ENCODE measurements at regions not wholly inside any gene's neighbourhood (a gene's known extent, or its start where the extent isn't known, plus 50 kb on each side); places are given as distances from the start of the nearest gene placed in this dataset. TPM values are rescaled to one million over a fixed set of nuclear protein-coding genes. Genes with fewer than 3 reads are reported as not detected.
"Not testable (repeated sequence)": the region's sequence is repeated elsewhere in the genome, so short reads cannot be mapped to it uniquely, and the experiment has no call there.

- no peak for DNase-seq
Measured at GRCh38 chr4:118589471-118590055, 95.6 kb upstream of the METTL14 start.

GRCh38 chr4:118591339-118592046 lies 93.7 kb upstream of the METTL14 start:
- peak; percentile 92 for DNase-seq

DNA sequence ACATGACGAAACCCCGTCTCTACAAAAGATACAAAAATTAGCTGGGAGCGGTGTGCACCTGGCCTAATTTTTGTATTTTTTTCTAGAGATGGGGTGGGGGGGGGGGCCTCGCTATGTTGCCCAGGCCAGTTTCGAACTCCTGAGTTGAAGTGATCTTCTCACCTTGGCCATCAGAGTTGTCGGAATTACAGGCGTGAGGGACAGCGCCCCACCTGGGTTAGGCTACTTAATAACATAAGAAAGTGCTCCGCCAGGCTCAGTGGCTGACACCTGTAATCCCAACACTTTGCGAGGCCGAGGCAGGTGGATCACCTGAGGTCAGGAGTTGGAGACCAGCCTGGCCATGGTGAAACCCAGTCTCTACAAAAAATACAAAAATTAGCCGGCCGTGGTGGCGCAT lies 92.9 kb upstream of the METTL14 start:
- DNase-seq, result not testable (repeated sequence)

- DNase-seq, result not testable (repeated sequence)
Measured at GRCh38 chr4:118595883-118596282, 89.3 kb upstream of the METTL14 start.

DNA sequence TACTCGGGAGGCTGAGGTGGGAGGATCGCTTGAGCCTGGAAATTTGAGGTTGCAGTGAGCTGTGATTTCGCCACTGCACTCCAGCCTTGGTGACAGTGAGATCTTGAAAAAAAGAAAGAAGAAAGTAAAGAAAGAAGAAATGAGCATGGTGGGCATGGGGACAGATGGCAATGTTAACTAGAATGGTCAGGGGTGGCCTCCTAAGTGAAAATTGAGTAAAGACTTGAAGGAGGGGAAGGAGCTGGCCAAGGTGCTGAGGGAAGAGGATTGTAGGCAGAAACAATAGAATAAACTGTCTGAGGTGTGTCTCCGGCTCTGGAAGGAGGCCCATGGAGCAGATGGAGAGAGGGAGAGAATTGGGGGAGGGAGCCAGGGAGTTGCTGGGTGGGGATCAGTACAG lies 60.1 kb upstream of the METTL14 start:
- not testable (repeated sequence) for DNase-seq

- not testable (repeated sequence) for DNase-seq
Measured at GRCh38 chr4:118629697-118630096, 55.5 kb upstream of the METTL14 start.

- not testable (repeated sequence) for DNase-seq
Measured at GRCh38 chr4:118630897-118631296, 54.3 kb upstream of the METTL14 start.

DNA sequence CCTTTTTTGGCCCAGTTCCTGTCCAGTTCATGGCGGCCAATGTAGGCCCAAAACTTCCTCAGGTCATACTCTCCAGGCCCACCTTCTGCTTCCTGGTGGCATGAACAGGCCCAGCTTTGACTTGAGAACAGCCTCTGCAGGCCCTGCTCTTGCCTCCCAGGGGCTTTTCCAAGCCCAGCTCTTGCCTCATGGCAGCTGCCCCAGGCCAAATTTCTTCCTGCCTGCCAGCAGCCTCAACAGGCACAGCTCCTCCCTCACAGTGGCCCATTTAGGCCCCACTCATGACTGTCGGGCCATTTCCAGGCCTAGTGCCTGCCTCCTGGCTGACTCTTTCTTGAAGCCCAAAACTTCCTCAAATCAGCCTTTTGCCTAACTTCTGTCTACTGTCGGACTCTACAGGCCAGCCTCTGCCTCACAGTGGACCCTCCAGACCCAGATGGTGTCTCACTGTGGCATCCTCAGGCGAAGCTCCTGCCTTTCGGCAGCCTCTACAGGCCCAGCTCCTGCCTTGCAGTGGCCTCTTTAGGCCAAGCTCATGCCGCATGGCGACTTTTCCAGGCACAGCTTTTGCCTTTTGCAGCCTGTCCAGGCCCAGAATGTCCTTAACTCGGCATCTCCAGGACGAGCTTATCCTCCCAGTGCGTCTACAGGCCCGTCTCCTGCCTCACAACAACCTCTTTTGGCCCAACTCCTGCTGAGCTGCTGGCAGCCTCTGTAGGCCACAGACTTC lies 53.7 kb upstream of the METTL14 start:
- DNase-seq, result not testable (repeated sequence)

- DNase-seq, result not testable (repeated sequence)
Measured at GRCh38 chr4:118633476-118633875, 51.7 kb upstream of the METTL14 start.

DNA sequence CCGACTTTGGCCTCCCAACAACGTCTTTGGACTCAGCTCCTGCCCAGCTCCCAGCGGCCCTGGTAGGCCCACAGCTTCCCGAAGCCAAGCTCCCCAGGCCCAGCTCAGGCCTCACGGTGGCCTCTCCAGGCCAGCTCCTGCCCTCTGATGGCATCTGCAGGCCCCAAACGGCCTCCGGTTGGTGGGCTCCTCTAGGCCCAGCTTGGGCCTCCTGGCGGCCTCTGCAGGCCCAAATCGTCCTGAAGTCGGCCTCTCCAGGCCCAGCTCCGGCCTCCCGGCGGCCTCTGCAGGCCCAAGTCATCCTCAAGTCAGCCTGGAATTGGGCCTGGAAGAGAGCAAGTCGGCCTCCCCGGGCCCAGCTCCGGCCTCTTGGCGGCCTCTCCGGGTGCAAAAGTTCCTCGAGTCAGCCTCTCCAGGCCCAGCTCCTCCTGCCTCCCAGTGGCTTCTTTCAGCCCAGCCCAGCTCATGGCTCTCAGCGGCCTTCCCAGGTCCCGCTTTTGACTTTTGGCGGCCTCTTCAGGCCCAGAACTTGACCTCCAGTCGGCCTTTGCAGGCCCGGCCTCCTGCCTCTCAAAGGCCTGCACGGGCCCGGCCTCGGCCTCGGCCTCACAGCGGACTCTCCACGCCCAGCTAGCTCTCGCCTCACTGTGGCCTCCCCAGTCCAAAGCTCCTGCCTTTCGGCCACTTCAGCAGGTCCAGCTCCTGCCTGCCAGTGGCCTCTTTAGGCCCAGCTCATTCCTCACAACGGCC lies 50.9 kb upstream of the METTL14 start:
- DNase-seq, result not testable (repeated sequence)

Small RNAs in the stretch of these regions (small RNA-seq; reads per million reads assigned to genes)
- not detected for gene AC092670.1 (ENCODE audit: low replicate concordance)
- not detected for gene RNU6-1054P (ENCODE audit: low replicate concordance)

Measured in skin of body (tissue), 2 donors.